ENCODE measurements at regions not wholly inside any gene's neighbourhood (a gene's known extent, or its start where the extent isn't known, plus 50 kb on each side); places are given as distances from the start of the nearest gene placed in this dataset.

DNA sequence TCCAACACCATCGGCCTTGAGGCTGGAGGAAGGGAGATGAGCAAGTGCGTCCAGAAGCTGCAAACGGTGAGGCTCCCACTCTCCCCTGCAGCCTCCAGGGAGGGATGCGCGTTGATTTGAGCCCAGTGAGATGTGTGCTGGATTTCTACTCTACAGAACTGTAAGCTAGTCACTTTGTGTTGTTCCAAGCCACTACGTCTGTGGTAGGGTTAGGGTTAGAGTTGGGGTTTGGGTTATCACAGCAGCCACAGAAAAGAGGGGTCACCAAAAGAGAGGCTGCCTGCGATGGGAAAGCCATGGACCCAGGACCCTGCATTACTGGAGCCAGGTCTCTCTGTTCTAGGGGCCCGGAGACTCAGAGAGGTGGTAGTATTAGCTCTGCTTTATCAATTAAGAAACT, 94.5 kb downstream of the KCNF1 start:
- no peak for DNase-seq (ENCODE audit: low read depth)
- no peak overlapping the region for H3K4me3 ChIP-seq (ENCODE audit: low read length)
- TF ChIP-seq, protein P1, sequence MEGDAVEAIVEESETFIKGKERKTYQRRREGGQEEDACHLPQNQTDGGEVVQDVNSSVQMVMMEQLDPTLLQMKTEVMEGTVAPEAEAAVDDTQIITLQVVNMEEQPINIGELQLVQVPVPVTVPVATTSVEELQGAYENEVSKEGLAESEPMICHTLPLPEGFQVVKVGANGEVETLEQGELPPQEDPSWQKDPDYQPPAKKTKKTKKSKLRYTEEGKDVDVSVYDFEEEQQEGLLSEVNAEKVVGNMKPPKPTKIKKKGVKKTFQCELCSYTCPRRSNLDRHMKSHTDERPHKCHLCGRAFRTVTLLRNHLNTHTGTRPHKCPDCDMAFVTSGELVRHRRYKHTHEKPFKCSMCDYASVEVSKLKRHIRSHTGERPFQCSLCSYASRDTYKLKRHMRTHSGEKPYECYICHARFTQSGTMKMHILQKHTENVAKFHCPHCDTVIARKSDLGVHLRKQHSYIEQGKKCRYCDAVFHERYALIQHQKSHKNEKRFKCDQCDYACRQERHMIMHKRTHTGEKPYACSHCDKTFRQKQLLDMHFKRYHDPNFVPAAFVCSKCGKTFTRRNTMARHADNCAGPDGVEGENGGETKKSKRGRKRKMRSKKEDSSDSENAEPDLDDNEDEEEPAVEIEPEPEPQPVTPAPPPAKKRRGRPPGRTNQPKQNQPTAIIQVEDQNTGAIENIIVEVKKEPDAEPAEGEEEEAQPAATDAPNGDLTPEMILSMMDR (conservative IDR thresholded peaks at IDR 0.05; ENCODE audit: low read length), result no peak

- DNase-seq (ENCODE audit: low read depth), result no peak
- TF ChIP-seq, protein P1 (conservative IDR thresholded peaks at IDR 0.05; ENCODE audit: low read length), result no peak
- H3K4me3 ChIP-seq (ENCODE audit: low read length), result no peak overlapping the region
These were observed 95.9 kb downstream of the KCNF1 start for GRCh38 chr2:11007331-11008264.

DNA sequence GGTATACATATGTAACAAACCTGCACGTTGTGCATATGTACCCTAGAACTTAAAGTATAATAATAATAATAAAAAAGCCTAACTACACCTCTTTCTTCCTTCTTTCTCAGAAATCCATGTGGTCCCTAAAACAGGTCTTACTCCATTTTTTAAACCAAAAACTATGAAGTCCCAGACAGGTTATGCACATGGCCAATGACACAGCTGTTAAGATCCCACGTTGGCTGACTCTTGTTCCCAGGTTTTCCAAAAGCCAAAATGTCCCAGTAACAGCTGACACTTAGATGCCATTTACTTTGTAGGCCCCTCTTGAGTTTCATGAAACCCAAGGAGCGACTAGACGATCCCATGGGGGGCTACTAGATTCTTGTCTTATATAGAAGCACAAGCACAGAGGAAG, 97.0 kb downstream of the KCNF1 start:
- H3K4me3 ChIP-seq (ENCODE audit: low read length), result no peak overlapping the region
- TF ChIP-seq, protein P1 (conservative IDR thresholded peaks at IDR 0.05; ENCODE audit: low read length), result no peak
- DNase-seq (ENCODE audit: low read depth), result no peak

GRCh38 chr2:11009176-11009575, 97.4 kb downstream of the KCNF1 start:
- TF ChIP-seq, protein P1 (conservative IDR thresholded peaks at IDR 0.05; ENCODE audit: low read length), result no peak

DNA sequence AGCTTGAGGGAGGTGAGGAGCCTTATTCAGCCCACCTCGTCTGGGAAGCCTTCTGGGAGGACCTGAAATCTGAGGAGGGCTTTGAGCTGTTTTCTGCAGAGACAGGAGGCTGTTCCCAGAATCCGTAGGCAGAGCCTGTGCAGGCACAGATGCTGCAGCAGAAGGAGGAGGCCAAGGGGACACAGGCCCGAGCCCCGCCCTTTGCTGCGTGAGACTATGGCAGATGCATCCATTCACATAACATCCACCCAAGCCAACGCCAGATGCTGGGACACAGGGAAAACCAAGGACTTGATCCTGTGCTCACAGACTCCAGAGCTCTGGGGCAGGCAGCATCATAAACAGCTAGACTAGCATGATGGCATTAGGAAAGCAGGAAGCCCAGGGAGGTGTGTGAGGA, 98.2 kb downstream of the KCNF1 start:
- no peak overlapping the region for H3K4me3 ChIP-seq (ENCODE audit: low read length)
- no peak for DNase-seq (ENCODE audit: low read depth)
- TF ChIP-seq, protein P1 (conservative IDR thresholded peaks at IDR 0.05; ENCODE audit: low read length), result no peak

More at GRCh38 chr2:11009176-11009575, 97.4 kb downstream of the KCNF1 start:
- no peak overlapping the region for H3K4me3 ChIP-seq (ENCODE audit: low read length)
- no peak for DNase-seq (ENCODE audit: low read depth)

- H3K4me3 ChIP-seq (ENCODE audit: low read length), result no peak overlapping the region
- DNase-seq (ENCODE audit: low read depth), result no peak
- TF ChIP-seq, protein P1 (conservative IDR thresholded peaks at IDR 0.05; ENCODE audit: low read length), result no peak
These were observed 99.6 kb downstream of the KCNF1 start for GRCh38 chr2:11011359-11011758.

- H3K4me3 ChIP-seq (ENCODE audit: low read length), result no peak overlapping the region
- no peak for DNase-seq (ENCODE audit: low read depth)
- TF ChIP-seq, protein P1 (conservative IDR thresholded peaks at IDR 0.05; ENCODE audit: low read length), result no peak
These were observed 100.5 kb downstream of the KCNF1 start for GRCh38 chr2:11012131-11012693.

All from AG10803 (cell line).